Fibroblast of mammary gland (primary cell): ENCODE measurements at regions not wholly inside any gene's neighbourhood (a gene's known extent, or its start where the extent isn't known, plus 50 kb on each side); places are given as distances from the start of the nearest gene placed in this dataset.

Source experiments
- DNase-seq: peaks from one replicate; pipeline ENCODE4 v3.0.0-alpha.2; 2010; ENCODE audit warnings: low read depth
- H3K4me3 ChIP-seq: 2 replicates; pipeline ENCODE4 v1.5.1; 2011; ENCODE audit warnings: low read depth, mild to moderate bottlenecking, low read length, moderate library complexity; ENCODE audit not compliant: control insufficient read depth
- TF ChIP-seq, protein P1 (sequence below): conservative IDR thresholded peaks from 2 replicates; pipeline ENCODE4 v1.5.1; 2011; ENCODE audit warnings: low read depth, low read length, inconsistent platforms; ENCODE audit not compliant: control insufficient read depth, insufficient read depth

DNA sequence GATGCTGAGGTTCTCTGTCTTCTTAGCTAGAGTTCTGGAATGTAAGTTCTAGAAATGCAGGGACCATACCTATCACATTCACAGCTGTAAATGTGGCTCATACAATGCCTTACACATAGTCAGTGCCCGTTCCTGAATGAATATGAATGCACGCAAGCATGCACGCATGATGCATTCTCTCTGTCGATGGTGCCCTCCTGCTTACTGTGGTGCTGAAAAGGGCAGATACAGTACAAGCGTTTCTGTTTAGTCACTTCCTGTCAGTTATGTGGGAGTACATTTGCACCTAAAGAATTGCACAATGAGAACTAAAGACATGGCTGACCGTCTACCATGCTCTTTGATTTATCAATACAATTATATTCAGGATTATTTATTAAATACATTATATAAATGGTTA is 152.2 kb upstream of the SOX4 start:
- no peak overlapping the region for H3K4me3 ChIP-seq
- DNase-seq = peak; percentile 33

GRCh38 chr6:21442874-21443273 is 150.7 kb upstream of the SOX4 start:
- no peak for DNase-seq
- TF ChIP-seq, protein P1, sequence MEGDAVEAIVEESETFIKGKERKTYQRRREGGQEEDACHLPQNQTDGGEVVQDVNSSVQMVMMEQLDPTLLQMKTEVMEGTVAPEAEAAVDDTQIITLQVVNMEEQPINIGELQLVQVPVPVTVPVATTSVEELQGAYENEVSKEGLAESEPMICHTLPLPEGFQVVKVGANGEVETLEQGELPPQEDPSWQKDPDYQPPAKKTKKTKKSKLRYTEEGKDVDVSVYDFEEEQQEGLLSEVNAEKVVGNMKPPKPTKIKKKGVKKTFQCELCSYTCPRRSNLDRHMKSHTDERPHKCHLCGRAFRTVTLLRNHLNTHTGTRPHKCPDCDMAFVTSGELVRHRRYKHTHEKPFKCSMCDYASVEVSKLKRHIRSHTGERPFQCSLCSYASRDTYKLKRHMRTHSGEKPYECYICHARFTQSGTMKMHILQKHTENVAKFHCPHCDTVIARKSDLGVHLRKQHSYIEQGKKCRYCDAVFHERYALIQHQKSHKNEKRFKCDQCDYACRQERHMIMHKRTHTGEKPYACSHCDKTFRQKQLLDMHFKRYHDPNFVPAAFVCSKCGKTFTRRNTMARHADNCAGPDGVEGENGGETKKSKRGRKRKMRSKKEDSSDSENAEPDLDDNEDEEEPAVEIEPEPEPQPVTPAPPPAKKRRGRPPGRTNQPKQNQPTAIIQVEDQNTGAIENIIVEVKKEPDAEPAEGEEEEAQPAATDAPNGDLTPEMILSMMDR = no peak
- no peak overlapping the region for H3K4me3 ChIP-seq

More for the DNA sequence above, 152.2 kb upstream of the SOX4 start:
- TF ChIP-seq, protein P1 = no peak

GRCh38 chr6:21444711-21445260 is 148.8 kb upstream of the SOX4 start:
- no peak for DNase-seq
- no peak overlapping the region for H3K4me3 ChIP-seq
- TF ChIP-seq, protein P1 = no peak

DNA sequence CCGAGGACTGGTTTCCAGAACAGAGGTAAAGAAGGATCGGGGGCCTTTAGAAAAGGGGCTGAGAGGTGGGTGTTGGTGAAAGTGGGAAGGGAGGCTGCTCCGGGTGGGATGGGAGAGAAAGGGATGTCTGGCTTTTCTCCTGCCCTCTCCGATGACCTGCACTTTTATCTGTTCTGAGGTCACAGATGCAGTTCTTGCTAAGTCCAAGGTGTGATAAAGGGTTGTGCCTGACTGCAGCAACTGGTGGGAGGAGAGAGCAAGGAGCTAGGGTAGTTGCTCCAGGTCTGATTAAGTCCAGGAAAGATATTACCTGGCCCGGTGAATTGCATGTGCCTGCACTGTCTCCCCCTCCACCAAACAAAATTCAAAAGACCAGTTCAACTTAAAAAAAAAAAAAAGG is 145.6 kb upstream of the SOX4 start:
- TF ChIP-seq, protein P1 = no peak
- no peak overlapping the region for H3K4me3 ChIP-seq
- DNase-seq = no peak

GRCh38 chr6:21448485-21449109 is 145.0 kb upstream of the SOX4 start:
- DNase-seq = no peak
- TF ChIP-seq, protein P1 = no peak
- H3K4me3 ChIP-seq = no peak overlapping the region

- TF ChIP-seq, protein P1 = no peak
- DNase-seq = no peak
- no peak overlapping the region for H3K4me3 ChIP-seq
Measured at GRCh38 chr6:21450149-21450548, 143.4 kb upstream of the SOX4 start.
